ENCODE measurements at regions not wholly inside any gene's neighbourhood (a gene's known extent, or its start where the extent isn't known, plus 50 kb on each side); places are given as distances from the start of the nearest gene placed in this dataset.
"Not testable (repeated sequence)": the region's sequence is repeated elsewhere in the genome, so short reads cannot be mapped to it uniquely, and the experiment has no call there.

DNA sequence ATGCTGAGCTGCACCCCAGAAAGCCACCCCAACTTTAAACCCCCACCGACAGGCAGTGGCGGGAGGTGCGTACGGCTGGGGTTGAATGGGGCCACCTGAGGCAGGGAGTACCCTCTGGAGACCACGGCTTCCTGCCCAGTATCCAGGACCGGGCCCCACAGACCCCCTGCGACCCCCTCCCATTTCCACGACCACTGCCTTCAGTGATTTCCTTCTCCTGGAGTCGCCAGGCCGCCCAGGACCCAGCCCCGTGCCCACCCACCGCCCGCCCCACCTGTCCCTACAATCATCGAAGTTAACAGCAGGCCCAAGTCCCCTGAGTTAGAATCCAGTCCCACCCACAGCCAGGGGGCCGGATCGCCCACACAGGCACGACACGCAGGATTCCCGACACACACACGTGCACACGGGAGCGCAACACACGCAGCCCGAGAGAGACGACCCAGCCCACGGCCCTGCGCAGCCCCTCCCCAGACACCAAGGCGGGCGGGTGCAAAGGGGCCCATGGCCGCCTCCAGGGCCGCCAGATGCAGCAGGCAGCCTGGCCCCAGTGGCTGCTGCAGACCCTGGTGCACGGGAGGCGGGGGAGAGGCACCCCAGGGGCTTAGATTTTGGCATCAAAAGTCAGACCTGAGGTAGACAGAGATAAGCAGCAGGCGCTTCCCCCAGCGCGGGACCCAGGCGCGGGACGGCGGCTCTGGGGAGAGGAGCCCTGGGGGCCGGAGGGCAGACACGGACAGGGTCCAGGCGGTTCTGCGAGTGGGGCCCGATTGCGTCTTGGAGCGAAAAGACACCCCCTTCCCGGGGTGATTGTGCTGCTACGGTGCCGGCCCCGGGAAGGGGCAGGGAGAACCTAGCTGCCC is 104.8 kb downstream of the SPATA31A6 start:
- TF ChIP-seq, protein P1, sequence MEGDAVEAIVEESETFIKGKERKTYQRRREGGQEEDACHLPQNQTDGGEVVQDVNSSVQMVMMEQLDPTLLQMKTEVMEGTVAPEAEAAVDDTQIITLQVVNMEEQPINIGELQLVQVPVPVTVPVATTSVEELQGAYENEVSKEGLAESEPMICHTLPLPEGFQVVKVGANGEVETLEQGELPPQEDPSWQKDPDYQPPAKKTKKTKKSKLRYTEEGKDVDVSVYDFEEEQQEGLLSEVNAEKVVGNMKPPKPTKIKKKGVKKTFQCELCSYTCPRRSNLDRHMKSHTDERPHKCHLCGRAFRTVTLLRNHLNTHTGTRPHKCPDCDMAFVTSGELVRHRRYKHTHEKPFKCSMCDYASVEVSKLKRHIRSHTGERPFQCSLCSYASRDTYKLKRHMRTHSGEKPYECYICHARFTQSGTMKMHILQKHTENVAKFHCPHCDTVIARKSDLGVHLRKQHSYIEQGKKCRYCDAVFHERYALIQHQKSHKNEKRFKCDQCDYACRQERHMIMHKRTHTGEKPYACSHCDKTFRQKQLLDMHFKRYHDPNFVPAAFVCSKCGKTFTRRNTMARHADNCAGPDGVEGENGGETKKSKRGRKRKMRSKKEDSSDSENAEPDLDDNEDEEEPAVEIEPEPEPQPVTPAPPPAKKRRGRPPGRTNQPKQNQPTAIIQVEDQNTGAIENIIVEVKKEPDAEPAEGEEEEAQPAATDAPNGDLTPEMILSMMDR (IDR thresholded peaks at IDR 0.05), result not testable (repeated sequence)
- not testable (repeated sequence) for TF ChIP-seq POLR2A (IDR thresholded peaks at IDR 0.05)
